GM12892 (cell line): ENCODE measurements at regions not wholly inside any gene's neighbourhood (a gene's known extent, or its start where the extent isn't known, plus 50 kb on each side); places are given as distances from the start of the nearest gene placed in this dataset.

Experiments
- POLR2A ChIP-seq: IDR thresholded peaks from 2 replicates; pipeline ENCODE4 v1.6.1; 2011; ENCODE audit warnings: low read depth, low read length, control low read depth
- POLR2AphosphoS5 ChIP-seq: IDR thresholded peaks from 2 replicates; pipeline ENCODE4 v1.6.1; 2011; ENCODE audit warnings: low read depth, low read length, control low read depth
- TAF1 ChIP-seq: IDR thresholded peaks from 2 replicates; pipeline ENCODE4 v1.6.1; 2011; ENCODE audit warnings: low read depth, mild to moderate bottlenecking, control low read depth, low read length, borderline replicate concordance

DNA sequence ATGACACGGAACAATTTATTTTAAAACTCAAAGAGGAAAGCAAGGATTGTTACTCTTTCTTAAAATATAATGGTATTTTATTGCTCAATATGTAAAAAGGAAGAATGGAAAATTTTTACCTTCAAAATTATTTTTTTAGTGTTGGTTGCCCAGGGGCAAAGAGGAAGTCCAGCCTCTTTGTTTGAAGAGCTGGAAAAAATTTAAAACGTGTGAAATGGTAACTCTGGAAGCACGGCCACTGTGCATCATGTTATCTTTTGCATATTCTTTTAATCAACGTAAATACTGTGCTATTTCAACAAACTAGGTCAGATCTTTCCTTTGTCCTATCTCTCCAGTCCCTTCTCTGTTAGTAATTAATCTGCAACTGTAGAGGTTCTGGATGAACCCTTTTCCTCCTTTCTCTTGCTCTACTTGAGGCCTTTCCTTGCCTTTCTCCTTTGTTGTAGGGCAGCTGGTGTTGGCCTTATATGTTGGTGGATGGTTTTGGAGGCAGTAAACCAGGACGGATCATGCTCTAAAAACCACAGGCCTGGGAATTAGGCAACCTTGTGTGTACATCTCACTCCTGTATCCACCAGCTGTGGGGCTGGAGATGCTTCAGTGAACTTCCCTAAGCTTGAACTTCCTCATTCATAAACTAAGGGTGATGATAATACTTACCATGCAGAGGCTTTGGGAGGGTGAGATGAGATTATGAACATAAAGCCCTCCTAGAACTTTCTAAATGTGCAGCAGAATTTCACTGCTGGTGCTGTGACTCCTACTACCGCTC, 143.3 kb downstream of the PRL start:
- TF ChIP-seq POLR2AphosphoS5 (no peak), POLR2A (no peak), TAF1 (no peak)
